ENCODE measurements at regions not wholly inside any gene's neighbourhood (a gene's known extent, or its start where the extent isn't known, plus 50 kb on each side); places are given as distances from the start of the nearest gene placed in this dataset.

GRCh38 chr4:181121733-181122132 lies 1121.5 kb upstream of the TENM3 start (continued):
- no peak for TF ChIP-seq ZBTB1 (CRISPR knock-in tag; IDR thresholded peaks at IDR 0.05; ENCODE audit: borderline replicate concordance)
- no peak for TF ChIP-seq MTA3 (CRISPR knock-in tag; IDR thresholded peaks at IDR 0.05)
- TF ChIP-seq NR2F2 (IDR thresholded peaks at IDR 0.05; ENCODE audit: borderline replicate concordance, low read depth) = no peak
- TF ChIP-seq TFDP1 (CRISPR knock-in tag; IDR thresholded peaks at IDR 0.05; ENCODE audit: borderline replicate concordance) = no peak
- no peak for TF ChIP-seq ZKSCAN8 (CRISPR knock-in tag; IDR thresholded peaks at IDR 0.05; ENCODE audit: borderline replicate concordance)
- no peak for TF ChIP-seq PATZ1 (CRISPR knock-in tag; IDR thresholded peaks at IDR 0.05)
- no peak for TF ChIP-seq FOSL2 (CRISPR knock-in tag; IDR thresholded peaks at IDR 0.05)
- no peak for TF ChIP-seq TAF1 (CRISPR knock-in tag; IDR thresholded peaks at IDR 0.05)
- TF ChIP-seq KAT7 (CRISPR knock-in tag; IDR thresholded peaks at IDR 0.05; ENCODE audit: borderline replicate concordance) = no peak
- TF ChIP-seq HCFC1 (IDR thresholded peaks at IDR 0.05; ENCODE audit: low read depth, low read length) = no peak
- TF ChIP-seq ZNF557 (CRISPR knock-in tag; IDR thresholded peaks at IDR 0.05) = no peak
- TF ChIP-seq NPAS2 (CRISPR knock-in tag; IDR thresholded peaks at IDR 0.05; ENCODE audit: borderline replicate concordance) = no peak
- no peak for TF ChIP-seq ZNF513 (CRISPR knock-in tag; conservative IDR thresholded peaks at IDR 0.05)

Measured in HepG2 (cell line).